ENCODE measurements at regions not wholly inside any gene's neighbourhood (a gene's known extent, or its start where the extent isn't known, plus 50 kb on each side); places are given as distances from the start of the nearest gene placed in this dataset.

GRCh38 chr5:13601112-13601511, 343.4 kb downstream of the DNAH5 start:
- CTCF ChIA-PET: no interaction called here
- H3K9me3 Mint-ChIP-seq: no peaks in the 10 kb centered on the region

DNA sequence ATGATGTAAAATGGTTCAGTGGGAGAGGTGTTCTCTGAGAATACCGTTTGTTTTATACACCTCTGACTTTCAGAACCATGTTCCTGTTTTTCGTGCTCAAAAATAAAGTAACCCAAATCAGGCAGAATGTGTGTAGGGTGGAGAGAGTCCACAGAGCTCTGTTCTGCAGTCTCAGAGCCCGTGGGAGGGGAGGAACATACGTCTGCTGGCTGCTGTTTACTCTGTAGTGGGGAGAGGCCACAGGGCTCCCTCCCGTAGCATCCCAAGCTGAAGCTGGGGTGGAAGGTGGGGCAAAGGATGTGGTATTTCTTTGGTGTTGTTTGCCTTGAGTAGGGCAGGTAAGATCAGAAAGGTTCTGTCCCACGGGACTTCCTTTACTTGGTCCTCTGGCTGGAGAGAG, 348.5 kb downstream of the DNAH5 start:
- TF ChIP-seq, protein P1, sequence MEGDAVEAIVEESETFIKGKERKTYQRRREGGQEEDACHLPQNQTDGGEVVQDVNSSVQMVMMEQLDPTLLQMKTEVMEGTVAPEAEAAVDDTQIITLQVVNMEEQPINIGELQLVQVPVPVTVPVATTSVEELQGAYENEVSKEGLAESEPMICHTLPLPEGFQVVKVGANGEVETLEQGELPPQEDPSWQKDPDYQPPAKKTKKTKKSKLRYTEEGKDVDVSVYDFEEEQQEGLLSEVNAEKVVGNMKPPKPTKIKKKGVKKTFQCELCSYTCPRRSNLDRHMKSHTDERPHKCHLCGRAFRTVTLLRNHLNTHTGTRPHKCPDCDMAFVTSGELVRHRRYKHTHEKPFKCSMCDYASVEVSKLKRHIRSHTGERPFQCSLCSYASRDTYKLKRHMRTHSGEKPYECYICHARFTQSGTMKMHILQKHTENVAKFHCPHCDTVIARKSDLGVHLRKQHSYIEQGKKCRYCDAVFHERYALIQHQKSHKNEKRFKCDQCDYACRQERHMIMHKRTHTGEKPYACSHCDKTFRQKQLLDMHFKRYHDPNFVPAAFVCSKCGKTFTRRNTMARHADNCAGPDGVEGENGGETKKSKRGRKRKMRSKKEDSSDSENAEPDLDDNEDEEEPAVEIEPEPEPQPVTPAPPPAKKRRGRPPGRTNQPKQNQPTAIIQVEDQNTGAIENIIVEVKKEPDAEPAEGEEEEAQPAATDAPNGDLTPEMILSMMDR (IDR thresholded peaks at IDR 0.05): no peak

More at GRCh38 chr5:13601112-13601511, 343.4 kb downstream of the DNAH5 start:
- H3K27me3 Mint-ChIP-seq: no peaks in the 10 kb centered on the region
- no peaks in the 10 kb centered on the region for H3K4me1 Mint-ChIP-seq
- no peak for ATAC-seq (ENCODE audit: low read depth)
- no peaks in the 10 kb centered on the region for H3K36me3 Mint-ChIP-seq (ENCODE audit: low read depth)
- no peak overlapping the region for H3K4me3 Mint-ChIP-seq
- intact Hi-C loops (cut with micrococcal nuclease): no loop called here
- DNase-seq: no peak
- TF ChIP-seq, protein P1 (IDR thresholded peaks at IDR 0.05): no peak
- H3K27ac Mint-ChIP-seq: no peak overlapping the region
- POLR2A ChIA-PET: no interaction called here

DNA sequence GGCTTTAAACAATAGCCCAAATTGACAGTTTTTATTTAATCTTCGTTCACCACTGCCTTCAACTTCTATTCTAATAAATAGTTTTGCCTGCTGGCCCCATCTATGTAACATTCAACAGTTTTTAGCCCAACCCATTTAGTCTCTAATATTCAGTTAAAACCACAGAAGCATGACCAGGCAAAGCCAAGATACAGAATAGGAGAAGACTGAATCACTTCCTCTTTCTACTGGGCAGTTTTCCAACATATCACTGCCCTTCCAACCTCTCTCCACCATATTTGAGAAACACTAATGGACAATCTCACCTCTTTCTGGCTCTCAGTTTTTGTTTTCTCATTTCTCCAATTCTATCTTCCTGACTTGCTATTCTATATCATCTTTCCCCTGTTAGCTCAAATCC, 352.9 kb downstream of the DNAH5 start:
- ATAC-seq (ENCODE audit: low read depth) (no peak), DNase-seq (no peak)
- Mint-ChIP-seq H3K27ac (no peak overlapping the region), H3K4me1 (no peaks in the 10 kb centered on the region), H3K27me3 (no peaks in the 10 kb centered on the region), H3K4me3 (no peak overlapping the region), H3K9me3 (peaks cover 2% of the 10 kb centered on the region), H3K36me3 (ENCODE audit: low read depth) (no peaks in the 10 kb centered on the region)
- intact Hi-C loops (cut with micrococcal nuclease): no loop called here
- TF ChIP-seq, protein P1 (IDR thresholded peaks at IDR 0.05): no peak
- ChIA-PET POLR2A (no interaction called here), CTCF (no interaction called here)

More for the DNA sequence above, 348.5 kb downstream of the DNAH5 start:
- POLR2A ChIA-PET: no interaction called here
- intact Hi-C loops (cut with micrococcal nuclease): no loop called here
- Mint-ChIP-seq H3K9me3 (peaks cover 2% of the 10 kb centered on the region), H3K36me3 (ENCODE audit: low read depth) (no peaks in the 10 kb centered on the region), H3K4me3 (no peak overlapping the region), H3K27ac (no peak overlapping the region), H3K27me3 (no peaks in the 10 kb centered on the region), H3K4me1 (no peaks in the 10 kb centered on the region)
- CTCF ChIA-PET: no interaction called here
- DNase-seq (no peak), ATAC-seq (ENCODE audit: low read depth) (no peak)

DNA sequence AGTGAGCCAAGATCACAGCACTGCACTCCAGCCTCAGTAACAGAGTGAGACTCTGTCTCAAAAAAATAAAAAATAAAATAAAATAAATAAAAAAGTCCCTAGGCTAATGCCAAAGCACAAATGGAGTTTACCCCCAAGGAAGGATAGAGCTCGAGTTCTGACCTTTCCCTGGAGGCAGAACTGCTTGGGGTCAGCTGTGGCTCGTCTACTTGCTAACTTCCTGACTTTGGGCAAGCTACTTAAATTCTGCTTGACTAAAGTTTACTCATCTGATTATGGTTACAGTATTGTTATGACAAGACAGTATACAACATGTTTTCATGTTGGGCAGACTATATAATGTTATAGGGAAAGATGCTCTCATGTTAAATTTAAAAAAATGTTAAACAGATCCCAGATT, 359.2 kb downstream of the DNAH5 start:
- no peak for DNase-seq
- CTCF ChIA-PET: no interaction called here
- no peak for ATAC-seq (ENCODE audit: low read depth)

DNA sequence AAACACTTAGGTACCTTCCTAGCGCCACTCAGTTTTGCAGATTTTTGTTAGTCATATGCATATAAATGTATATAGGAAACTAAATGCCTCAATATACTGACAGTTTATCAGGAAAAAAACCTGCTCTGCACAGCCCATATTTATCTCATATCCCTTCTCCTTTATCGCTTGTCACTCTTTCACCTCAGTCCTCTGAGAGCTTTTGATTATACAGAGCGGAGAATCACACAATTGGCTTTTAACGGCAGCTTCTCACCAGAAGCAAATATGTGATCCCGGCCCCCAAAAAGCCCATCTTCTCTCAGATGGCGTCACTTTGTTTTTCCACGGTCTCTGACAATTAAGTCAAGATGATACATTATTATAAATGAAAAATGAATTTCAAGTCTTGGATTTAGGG, 362.6 kb downstream of the DNAH5 start:
- intact Hi-C loops (cut with micrococcal nuclease): no loop called here
- Mint-ChIP-seq H3K4me3 (no peak overlapping the region), H3K27ac (no peak overlapping the region), H3K27me3 (no peaks in the 10 kb centered on the region), H3K36me3 (ENCODE audit: low read depth) (no peaks in the 10 kb centered on the region), H3K9me3 (peaks cover 4% of the 10 kb centered on the region), H3K4me1 (no peaks in the 10 kb centered on the region)
- TF ChIP-seq, protein P1 (IDR thresholded peaks at IDR 0.05): no peak
- ChIA-PET CTCF (no interaction called here), POLR2A (no interaction called here)
- DNase-seq: no peak
- no peak for ATAC-seq (ENCODE audit: low read depth)

More for the DNA sequence above, 359.2 kb downstream of the DNAH5 start:
- H3K36me3 Mint-ChIP-seq (ENCODE audit: low read depth): no peaks in the 10 kb centered on the region
- TF ChIP-seq, protein P1 (IDR thresholded peaks at IDR 0.05): no peak
- no peaks in the 10 kb centered on the region for H3K9me3 Mint-ChIP-seq
- H3K27ac Mint-ChIP-seq: no peak overlapping the region
- POLR2A ChIA-PET: no interaction called here
- intact Hi-C loops (cut with micrococcal nuclease): no loop called here
- no peaks in the 10 kb centered on the region for H3K4me1 Mint-ChIP-seq
- H3K4me3 Mint-ChIP-seq: no peak overlapping the region
- no peaks in the 10 kb centered on the region for H3K27me3 Mint-ChIP-seq

All from activated B cell treated with CpG ODN at 0.5 μM for 24 hours (primary cell).